ENCODE measurements at regions not wholly inside any gene's neighbourhood (a gene's known extent, or its start where the extent isn't known, plus 50 kb on each side); places are given as distances from the start of the nearest gene placed in this dataset.

DNA sequence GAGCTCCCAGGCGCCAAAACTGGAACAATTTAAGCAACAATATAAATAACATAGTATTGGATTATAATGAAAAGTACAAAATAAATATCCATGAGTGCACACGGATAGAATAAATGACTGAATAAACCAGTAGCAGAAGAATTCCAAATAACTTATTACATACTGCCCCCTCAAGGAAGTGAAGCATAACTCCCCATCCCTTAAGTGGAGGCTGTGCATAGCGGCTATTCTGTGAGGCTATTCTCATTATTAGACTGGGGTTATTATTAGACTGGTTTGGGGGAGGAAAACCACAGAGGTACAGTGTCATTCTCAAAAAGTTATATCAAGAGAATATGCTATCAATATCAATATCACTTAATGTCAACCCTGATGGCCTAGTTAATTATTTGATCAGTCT is 94.4 kb upstream of the SIRPA start:
- no peak for TF ChIP-seq CTCF (IDR thresholded peaks at IDR 0.05; ENCODE audit: insufficient read depth, low read length, poor library complexity, severe bottlenecking)
- TF ChIP-seq EZH2phosphoT487 (conservative IDR thresholded peaks at IDR 0.05; ENCODE audit: low read length): no peak
